GM12878 (cell line): ENCODE measurements at regions not wholly inside any gene's neighbourhood (a gene's known extent, or its start where the extent isn't known, plus 50 kb on each side); places are given as distances from the start of the nearest gene placed in this dataset.

ENCODE experiments used
- ATAC-seq: fragments of 200-7000 bp; cut with Tn5 transposase; 3 replicates; pipeline ENCODE4 v1.9.1; 2020; ENCODE audit warnings: mild to moderate bottlenecking, moderate library complexity
- BruUV-seq: library from RNA; stranded (reverse); fragments of 400-500 nt; replicated peaks from 2 replicates; lab custom pipeline; 2021; lab: Mats Ljungman, UMichigan
- CTCF ChIA-PET: fragments of 300-600 bp; sonication (Branson Sonifier 250); formaldehyde crosslinking; extraction: SDS; loops from one replicate; lab custom pipeline; 2021; ENCODE audit warnings: inconsistent platforms; lab: Yijun Ruan, JAX
- POLR2A ChIA-PET: fragments of 350-600 bp; formaldehyde crosslinking; extraction: SDS; loops from one replicate; lab custom pipeline; 2021; ENCODE audit warnings: inconsistent platforms; lab: Charles Lee
- RAD21 ChIA-PET: fragments of 300-600 bp; sonication (Branson Sonifier 250); formaldehyde crosslinking; loops from one replicate; lab custom pipeline; 2023; ENCODE audit warnings: antibody characterized with exemption; ENCODE audit not compliant: unreplicated experiment; lab: Charles Lee
- SMC1A ChIA-PET: fragments of 300-600 bp; sonication (Branson Sonifier 250); formaldehyde crosslinking; loops from one replicate; lab custom pipeline; 2023; ENCODE audit not compliant: unreplicated experiment, uncharacterized antibody; lab: Charles Lee
- DNase-seq: peaks from one replicate; pipeline ENCODE4 v3.0.0-alpha.2; 2011; ENCODE audit warnings: low read depth, low spot score
- FAIRE-seq: peaks from 3 replicates; lab custom pipeline; 2011; peaks lifted over from hg19 to GRCh38; lab: Jason Lieb, UNC
- H2AFZ ChIP-seq: 2 replicates; pipeline ENCODE4 v1.6.0; 2011; ENCODE audit warnings: low read depth, low read length, control low read depth; ENCODE audit not compliant: control insufficient read depth
- H3K27ac ChIP-seq: 2 replicates; pipeline ENCODE4 v1.5.1; 2011; ENCODE audit warnings: control low read depth; ENCODE audit not compliant: control insufficient read depth, insufficient read depth
- H3K27me3 ChIP-seq, 2 experiments: replicated peaks in 1 of 2; 2 replicates each; pipeline versions ENCODE4 v1.6.0 to v1.6.1; 2011; ENCODE audit warnings: low read length in 1 of 2; ENCODE audit not compliant: control insufficient read depth in 2 of 2, insufficient read depth in 2 of 2
- H3K36me3 ChIP-seq, 2 experiments: 2 replicates each; pipeline ENCODE4 v1.5.1; 2011; ENCODE audit warnings: low read length in 1 of 2; ENCODE audit not compliant: control insufficient read depth in 2 of 2, insufficient read depth in 2 of 2
- H3K4me1 ChIP-seq: 2 replicates; pipeline ENCODE4 v1.6.1; 2011; ENCODE audit warnings: mild to moderate bottlenecking, low read length, moderate library complexity, mixed read lengths; ENCODE audit not compliant: control insufficient read depth, insufficient read depth
- H3K4me2 ChIP-seq: 2 replicates; pipeline ENCODE4 v1.6.0; 2011; ENCODE audit warnings: control low read depth; ENCODE audit not compliant: control insufficient read depth, insufficient read depth
- H3K4me3 ChIP-seq: fragments of 200-600 bp; sonication (generic); 2 replicates; pipeline ENCODE4 v1.5.1; 2016
- H3K79me2 ChIP-seq: 2 replicates; pipeline ENCODE4 v1.6.0; 2011; ENCODE audit warnings: low read length; ENCODE audit not compliant: control insufficient read depth, insufficient read depth
- H3K9ac ChIP-seq: 2 replicates; pipeline ENCODE4 v1.8.0; 2011; ENCODE audit warnings: low read length, control low read depth, mixed read lengths; ENCODE audit not compliant: control insufficient read depth, insufficient read depth
- H3K9me3 ChIP-seq: replicated peaks from 3 replicates; pipeline ENCODE4 v1.5.1; 2011; ENCODE audit warnings: mild to moderate bottlenecking, low read length; ENCODE audit not compliant: control insufficient read depth, insufficient read depth
- H4K20me1 ChIP-seq: 2 replicates; pipeline ENCODE4 v1.6.0; 2011; ENCODE audit not compliant: control insufficient read depth, insufficient read depth
- BHLHE40 ChIP-seq, 2 experiments: fragments of 450-650 bp in 1 of 2; IDR thresholded peaks; 2 replicates each; pipeline ENCODE4 v1.6.1; 2011 to 2017; ENCODE audit warnings: low read depth in 2 of 2, borderline replicate concordance in 1 of 2, improper control_type of control experiment in 1 of 2, low read length in 1 of 2, mild to moderate bottlenecking in 1 of 2
- HDGF ChIP-seq: fragments of 450-650 bp; IDR thresholded peaks from 2 replicates; pipeline ENCODE4 v1.6.1; 2016; ENCODE audit warnings: antibody characterized with exemption
- MEF2A ChIP-seq: IDR thresholded peaks from 2 replicates; pipeline ENCODE4 v1.6.1; 2011; ENCODE audit warnings: low read depth, mild to moderate bottlenecking, low read length, moderate library complexity; ENCODE audit not compliant: insufficient read depth
- MLLT1 ChIP-seq: fragments of 450-650 bp; IDR thresholded peaks from 2 replicates; pipeline ENCODE4 v1.6.1; 2016; ENCODE audit warnings: mild to moderate bottlenecking
- NBN ChIP-seq: fragments of 450-650 bp; IDR thresholded peaks from 2 replicates; pipeline ENCODE4 v1.6.1; 2016
- NKRF ChIP-seq: fragments of 450-650 bp; conservative IDR thresholded peaks from 2 replicates; pipeline ENCODE4 v1.6.1; 2017; ENCODE audit warnings: mild to moderate bottlenecking, moderate library complexity
- SMAD5 ChIP-seq: IDR thresholded peaks from 2 replicates; pipeline ENCODE4 v1.6.1; 2016; ENCODE audit warnings: antibody characterized with exemption, low read depth
- ZBTB11 ChIP-seq: fragments of 450-650 bp; formaldehyde crosslinking; IDR thresholded peaks from 2 replicates; pipeline ENCODE4 v1.5.0; 2022; ENCODE audit warnings: mild to moderate bottlenecking, missing genetic modification characterization
- ZNF24 ChIP-seq: fragments of 450-650 bp; IDR thresholded peaks from 2 replicates; pipeline ENCODE4 v1.6.1; 2017; ENCODE audit warnings: antibody characterized with exemption, mild to moderate bottlenecking
- ZNF687 ChIP-seq: fragments of 450-650 bp; IDR thresholded peaks from 2 replicates; pipeline ENCODE4 v1.6.1; 2017; ENCODE audit warnings: mild to moderate bottlenecking, moderate library complexity
- WGBS: methylation state at CpG from one replicate; pipeline ENCODE4 v1.1.6; 2016; ENCODE audit warnings: low lambda C conversion rate; ENCODE audit not compliant: insufficient replicate concordance, insufficient coverage; ENCODE audit errors: missing lambda C conversion rate; 5-methylcytosine and 5-hydroxymethylcytosine counted together
- in situ Hi-C: fragments of 300-500 bp; cut with MboI; formaldehyde crosslinking; loops from 9 replicates; pipeline ENCODE4 v1.14.3; 2018; ENCODE audit warnings: mixed read lengths
- intact Hi-C: fragments of 100-400 bp; cut with micrococcal nuclease; formaldehyde crosslinking; loops from one replicate; pipeline ENCODE4 v1.14.2; 2022; ENCODE audit not compliant: unreplicated experiment

GRCh38 chr13:94880463-94880862 is 168.1 kb upstream of the SOX21 start:
- 8% methylated on average over 2 of the region's 2 CpGs for WGBS
- H3K27ac ChIP-seq = no peak overlapping the region
- in situ Hi-C loops = no loop called here
- H3K4me3 ChIP-seq = no peak overlapping the region
- ATAC-seq (no peak), FAIRE-seq (no peak), DNase-seq (no peak)
- no peak overlapping the region for H2AFZ ChIP-seq
- no TSS peak for BruUV-seq
- ChIA-PET CTCF (no interaction called here), RAD21 (no interaction called here), SMC1A (no interaction called here), POLR2A (no interaction called here)
- H3K36me3 ChIP-seq = no peaks in the 10 kb centered on the region
- H3K9ac ChIP-seq = no peak overlapping the region
- H4K20me1 ChIP-seq = no peaks in the 10 kb centered on the region
- TF ChIP-seq MEF2A (no peak), ZNF687 (no peak), SMAD5 (no peak), BHLHE40 (IDR thresholded peaks at IDR 0.05; ENCODE audit: borderline replicate concordance in 1 of 2, low read depth in 2 of 2, low read length in 1 of 2) (no peak), ZNF24 (no peak), HDGF (no peak), NKRF (no peak), ZBTB11 (CRISPR knock-in tag) (no peak), NBN (no peak), MLLT1 (no peak)
- H3K4me2 ChIP-seq = no peak overlapping the region
- no peaks in the 10 kb centered on the region for H3K9me3 ChIP-seq
- intact Hi-C loops = no loop called here
- H3K27me3 ChIP-seq = no peaks in the 10 kb centered on the region; a peak in 1 of 4 replicates
- H3K4me1 ChIP-seq = no peaks in the 10 kb centered on the region
- no peaks in the 10 kb centered on the region for H3K79me2 ChIP-seq
